ENCODE measurements at regions not wholly inside any gene's neighbourhood (a gene's known extent, or its start where the extent isn't known, plus 50 kb on each side); places are given as distances from the start of the nearest gene placed in this dataset.

GRCh38 chr4:32129967-32130366 is 1409.8 kb downstream of the PCDH7 start:
- no peak overlapping the region for H3K4me3 ChIP-seq (ENCODE audit: low read depth, low read length)
- DNase-seq (ENCODE audit: low read depth): no peak
- H3K27me3 ChIP-seq (ENCODE audit: control insufficient read depth, insufficient read depth, low read length): no peaks in the 10 kb centered on the region
- TF ChIP-seq CTCF (IDR thresholded peaks at IDR 0.05; ENCODE audit: insufficient read depth, low read length, poor library complexity, severe bottlenecking): no peak
- no peaks in the 10 kb centered on the region for H3K36me3 ChIP-seq (ENCODE audit: control insufficient read depth, insufficient read depth, low read length)

- no peaks in the 10 kb centered on the region for H3K27me3 ChIP-seq (ENCODE audit: control insufficient read depth, insufficient read depth, low read length)
- no peak overlapping the region for H3K4me3 ChIP-seq (ENCODE audit: low read depth, low read length)
- TF ChIP-seq CTCF (IDR thresholded peaks at IDR 0.05; ENCODE audit: insufficient read depth, low read length, poor library complexity, severe bottlenecking): no peak
- DNase-seq (ENCODE audit: low read depth): no peak
- H3K36me3 ChIP-seq (ENCODE audit: control insufficient read depth, insufficient read depth, low read length): no peaks in the 10 kb centered on the region
Measured at GRCh38 chr4:32133141-32133540, 1413.0 kb downstream of the PCDH7 start.

GRCh38 chr4:32133734-32134133 is 1413.6 kb downstream of the PCDH7 start:
- H3K27me3 ChIP-seq (ENCODE audit: control insufficient read depth, insufficient read depth, low read length): no peaks in the 10 kb centered on the region
- no peak overlapping the region for H3K4me3 ChIP-seq (ENCODE audit: low read depth, low read length)
- no peaks in the 10 kb centered on the region for H3K36me3 ChIP-seq (ENCODE audit: control insufficient read depth, insufficient read depth, low read length)
- no peak for TF ChIP-seq CTCF (IDR thresholded peaks at IDR 0.05; ENCODE audit: insufficient read depth, low read length, poor library complexity, severe bottlenecking)
- no peak for DNase-seq (ENCODE audit: low read depth)

- H3K27me3 ChIP-seq (ENCODE audit: control insufficient read depth, insufficient read depth, low read length): no peaks in the 10 kb centered on the region
- no peak overlapping the region for H3K4me3 ChIP-seq (ENCODE audit: low read depth, low read length)
- DNase-seq (ENCODE audit: low read depth): no peak
Measured at GRCh38 chr4:32135642-32136041, 1415.5 kb downstream of the PCDH7 start.

GRCh38 chr4:32136081-32136787 is 1416.1 kb downstream of the PCDH7 start:
- no peak for TF ChIP-seq CTCF (IDR thresholded peaks at IDR 0.05; ENCODE audit: insufficient read depth, low read length, poor library complexity, severe bottlenecking)
- no peak overlapping the region for H3K4me3 ChIP-seq (ENCODE audit: low read depth, low read length)
- no peak for DNase-seq (ENCODE audit: low read depth)
- H3K27me3 ChIP-seq (ENCODE audit: control insufficient read depth, insufficient read depth, low read length): no peaks in the 10 kb centered on the region
- H3K36me3 ChIP-seq (ENCODE audit: control insufficient read depth, insufficient read depth, low read length): no peaks in the 10 kb centered on the region

More at GRCh38 chr4:32135642-32136041, 1415.5 kb downstream of the PCDH7 start:
- no peak for TF ChIP-seq CTCF (IDR thresholded peaks at IDR 0.05; ENCODE audit: insufficient read depth, low read length, poor library complexity, severe bottlenecking)
- no peaks in the 10 kb centered on the region for H3K36me3 ChIP-seq (ENCODE audit: control insufficient read depth, insufficient read depth, low read length)

- H3K36me3 ChIP-seq (ENCODE audit: control insufficient read depth, insufficient read depth, low read length): no peaks in the 10 kb centered on the region
- DNase-seq (ENCODE audit: low read depth): peak; percentile 83
- no peak for TF ChIP-seq CTCF (IDR thresholded peaks at IDR 0.05; ENCODE audit: insufficient read depth, low read length, poor library complexity, severe bottlenecking)
- no peak overlapping the region for H3K4me3 ChIP-seq (ENCODE audit: low read depth, low read length)
- H3K27me3 ChIP-seq (ENCODE audit: control insufficient read depth, insufficient read depth, low read length): no peaks in the 10 kb centered on the region
Measured at GRCh38 chr4:32140636-32141035, 1420.5 kb downstream of the PCDH7 start.

Data from kidney epithelial cell (primary cell).